NB4 (cell line): ENCODE measurements at regions not wholly inside any gene's neighbourhood (a gene's known extent, or its start where the extent isn't known, plus 50 kb on each side); places are given as distances from the start of the nearest gene placed in this dataset.
"Not testable (repeated sequence)": the region's sequence is repeated elsewhere in the genome, so short reads cannot be mapped to it uniquely, and the experiment has no call there.

ENCODE experiments used
- DNase-seq: peaks from one replicate; pipeline ENCODE4 v3.0.0; 2010; ENCODE audit warnings: low read depth
- H3K4me3 ChIP-seq: one replicate; pipeline ENCODE4 v1.5.1; 2011; ENCODE audit warnings: mild to moderate bottlenecking, low read depth, low read length, moderate library complexity
- MAX ChIP-seq: IDR thresholded peaks from 2 replicates; pipeline ENCODE4 v1.6.1; 2011; ENCODE audit warnings: low read depth, low read length
- MYC ChIP-seq: IDR thresholded peaks from 2 replicates; pipeline ENCODE4 v1.6.1; 2011; ENCODE audit warnings: low read depth, low read length
- POLR2A ChIP-seq: IDR thresholded peaks from 2 replicates; pipeline ENCODE4 v1.6.1; 2011; ENCODE audit warnings: mild to moderate bottlenecking; ENCODE audit not compliant: insufficient read length; ENCODE audit errors: extremely low read depth
- TF ChIP-seq, protein P1 (sequence below): IDR thresholded peaks from one replicate; pipeline ENCODE4 v1.5.1; 2012; ENCODE audit warnings: low read depth, low read length

DNA sequence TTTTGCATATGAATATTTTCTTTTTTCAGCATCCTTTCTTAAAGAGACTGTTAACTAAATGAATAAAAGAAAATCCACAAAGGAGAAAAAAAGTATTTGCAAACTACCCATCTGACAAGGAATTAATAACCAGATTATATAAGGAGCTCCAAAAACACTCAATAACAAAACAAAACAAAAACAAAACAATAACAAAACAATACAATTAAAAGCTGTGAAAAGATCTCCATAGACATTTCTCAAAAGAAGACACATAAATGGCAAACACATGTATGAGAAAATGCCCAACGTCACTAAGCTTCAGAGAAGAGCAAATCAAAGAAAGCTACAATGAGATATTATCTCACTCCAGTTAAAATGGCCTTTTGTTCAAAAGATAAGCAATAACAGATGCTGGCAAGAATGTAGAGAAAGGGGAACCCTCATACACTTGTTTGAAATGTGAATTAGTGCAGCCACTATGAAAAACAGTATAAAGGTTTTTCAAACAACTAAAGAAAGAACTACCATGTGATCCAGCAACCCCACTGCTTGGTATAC is 1310.0 kb upstream of the EYS start:
- TF ChIP-seq MAX (no peak), MYC (no peak), POLR2A (no peak)
- TF ChIP-seq, protein P1, sequence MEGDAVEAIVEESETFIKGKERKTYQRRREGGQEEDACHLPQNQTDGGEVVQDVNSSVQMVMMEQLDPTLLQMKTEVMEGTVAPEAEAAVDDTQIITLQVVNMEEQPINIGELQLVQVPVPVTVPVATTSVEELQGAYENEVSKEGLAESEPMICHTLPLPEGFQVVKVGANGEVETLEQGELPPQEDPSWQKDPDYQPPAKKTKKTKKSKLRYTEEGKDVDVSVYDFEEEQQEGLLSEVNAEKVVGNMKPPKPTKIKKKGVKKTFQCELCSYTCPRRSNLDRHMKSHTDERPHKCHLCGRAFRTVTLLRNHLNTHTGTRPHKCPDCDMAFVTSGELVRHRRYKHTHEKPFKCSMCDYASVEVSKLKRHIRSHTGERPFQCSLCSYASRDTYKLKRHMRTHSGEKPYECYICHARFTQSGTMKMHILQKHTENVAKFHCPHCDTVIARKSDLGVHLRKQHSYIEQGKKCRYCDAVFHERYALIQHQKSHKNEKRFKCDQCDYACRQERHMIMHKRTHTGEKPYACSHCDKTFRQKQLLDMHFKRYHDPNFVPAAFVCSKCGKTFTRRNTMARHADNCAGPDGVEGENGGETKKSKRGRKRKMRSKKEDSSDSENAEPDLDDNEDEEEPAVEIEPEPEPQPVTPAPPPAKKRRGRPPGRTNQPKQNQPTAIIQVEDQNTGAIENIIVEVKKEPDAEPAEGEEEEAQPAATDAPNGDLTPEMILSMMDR, result no peak
- H3K4me3 ChIP-seq, result no peak overlapping the region
- no peak for DNase-seq

DNA sequence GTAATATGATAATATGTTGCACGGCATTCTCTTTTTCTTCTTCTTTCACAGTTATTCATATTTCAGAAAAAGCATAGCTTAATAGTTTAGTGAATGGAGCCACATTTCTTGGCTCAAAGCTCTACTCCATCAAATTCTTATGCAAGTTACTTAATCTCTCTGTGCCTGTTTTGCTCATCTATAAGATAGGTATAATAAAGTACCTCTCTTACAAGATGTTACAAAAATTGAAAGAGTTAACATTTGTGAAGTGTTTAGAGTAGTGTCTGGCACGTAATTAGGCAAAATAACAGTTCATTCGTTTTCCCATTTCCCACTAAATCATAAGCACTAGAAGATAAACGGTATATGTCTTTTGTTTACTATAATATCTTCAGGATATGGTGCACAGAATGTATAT is 1304.4 kb upstream of the EYS start:
- H3K4me3 ChIP-seq, result no peak overlapping the region
- TF ChIP-seq, protein P1, result no peak
- TF ChIP-seq MYC (no peak), MAX (no peak), POLR2A (no peak)
- DNase-seq, result no peak

- peak; percentile 12 for DNase-seq
- TF ChIP-seq, protein P1, result peak; percentile 22
- TF ChIP-seq POLR2A, result no peak
- no peak overlapping the region for H3K4me3 ChIP-seq
Observed at GRCh38 chr6:67009818-67010217, 1302.8 kb upstream of the EYS start.

DNA sequence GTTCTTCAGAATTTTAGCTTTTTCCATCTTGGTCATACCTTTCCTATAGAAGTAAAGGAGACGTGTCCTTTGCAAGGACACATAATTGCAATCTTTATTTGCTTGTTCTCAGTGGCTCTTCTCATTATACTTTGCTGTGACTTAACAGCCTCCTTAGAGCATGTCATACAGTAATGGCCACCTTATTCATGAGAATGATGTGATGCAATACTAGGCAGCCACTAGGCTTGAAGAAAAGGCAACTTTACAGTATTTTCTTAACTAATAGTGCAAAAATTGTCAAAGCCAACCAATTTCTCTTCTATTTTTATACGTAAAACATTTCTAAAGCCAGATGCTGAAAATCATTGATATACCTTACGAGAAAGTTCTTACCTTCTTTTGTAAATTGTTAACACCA is 1296.8 kb upstream of the EYS start:
- H3K4me3 ChIP-seq, result no peak overlapping the region
- DNase-seq, result no peak
- no peak for TF ChIP-seq POLR2A
- no peak for TF ChIP-seq MAX
- no peak for TF ChIP-seq MYC

GRCh38 chr6:67000121-67000520 is 1293.1 kb upstream of the EYS start:
- TF ChIP-seq MAX, result no peak
- TF ChIP-seq POLR2A, result no peak
- TF ChIP-seq MYC, result no peak
- H3K4me3 ChIP-seq, result no peak overlapping the region
- DNase-seq, result no peak

GRCh38 chr6:66997579-66997978 is 1290.6 kb upstream of the EYS start:
- DNase-seq, H3K4me3 ChIP-seq: not testable (repeated sequence)

- DNase-seq, result no peak
- TF ChIP-seq MYC (no peak), POLR2A (no peak), MAX (no peak)
- TF ChIP-seq, protein P1, result no peak
- H3K4me3 ChIP-seq, result no peak overlapping the region
Observed at GRCh38 chr6:66995669-66996068, 1288.6 kb upstream of the EYS start.

- H3K4me3 ChIP-seq, DNase-seq: not testable (repeated sequence)
Observed at GRCh38 chr6:66993708-66994107, 1286.7 kb upstream of the EYS start.
